ENCODE measurements at regions not wholly inside any gene's neighbourhood (a gene's known extent, or its start where the extent isn't known, plus 50 kb on each side); places are given as distances from the start of the nearest gene placed in this dataset.
"Not testable (repeated sequence)": the region's sequence is repeated elsewhere in the genome, so short reads cannot be mapped to it uniquely, and the experiment has no call there.

- TF ChIP-seq, protein P1, sequence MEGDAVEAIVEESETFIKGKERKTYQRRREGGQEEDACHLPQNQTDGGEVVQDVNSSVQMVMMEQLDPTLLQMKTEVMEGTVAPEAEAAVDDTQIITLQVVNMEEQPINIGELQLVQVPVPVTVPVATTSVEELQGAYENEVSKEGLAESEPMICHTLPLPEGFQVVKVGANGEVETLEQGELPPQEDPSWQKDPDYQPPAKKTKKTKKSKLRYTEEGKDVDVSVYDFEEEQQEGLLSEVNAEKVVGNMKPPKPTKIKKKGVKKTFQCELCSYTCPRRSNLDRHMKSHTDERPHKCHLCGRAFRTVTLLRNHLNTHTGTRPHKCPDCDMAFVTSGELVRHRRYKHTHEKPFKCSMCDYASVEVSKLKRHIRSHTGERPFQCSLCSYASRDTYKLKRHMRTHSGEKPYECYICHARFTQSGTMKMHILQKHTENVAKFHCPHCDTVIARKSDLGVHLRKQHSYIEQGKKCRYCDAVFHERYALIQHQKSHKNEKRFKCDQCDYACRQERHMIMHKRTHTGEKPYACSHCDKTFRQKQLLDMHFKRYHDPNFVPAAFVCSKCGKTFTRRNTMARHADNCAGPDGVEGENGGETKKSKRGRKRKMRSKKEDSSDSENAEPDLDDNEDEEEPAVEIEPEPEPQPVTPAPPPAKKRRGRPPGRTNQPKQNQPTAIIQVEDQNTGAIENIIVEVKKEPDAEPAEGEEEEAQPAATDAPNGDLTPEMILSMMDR (IDR thresholded peaks at IDR 0.05; ENCODE audit: insufficient read depth, low read length, poor library complexity, severe bottlenecking), result no peak
Measured at GRCh38 chr15:88997531-88997930, 84.4 kb upstream of the MFGE8 start.

DNA sequence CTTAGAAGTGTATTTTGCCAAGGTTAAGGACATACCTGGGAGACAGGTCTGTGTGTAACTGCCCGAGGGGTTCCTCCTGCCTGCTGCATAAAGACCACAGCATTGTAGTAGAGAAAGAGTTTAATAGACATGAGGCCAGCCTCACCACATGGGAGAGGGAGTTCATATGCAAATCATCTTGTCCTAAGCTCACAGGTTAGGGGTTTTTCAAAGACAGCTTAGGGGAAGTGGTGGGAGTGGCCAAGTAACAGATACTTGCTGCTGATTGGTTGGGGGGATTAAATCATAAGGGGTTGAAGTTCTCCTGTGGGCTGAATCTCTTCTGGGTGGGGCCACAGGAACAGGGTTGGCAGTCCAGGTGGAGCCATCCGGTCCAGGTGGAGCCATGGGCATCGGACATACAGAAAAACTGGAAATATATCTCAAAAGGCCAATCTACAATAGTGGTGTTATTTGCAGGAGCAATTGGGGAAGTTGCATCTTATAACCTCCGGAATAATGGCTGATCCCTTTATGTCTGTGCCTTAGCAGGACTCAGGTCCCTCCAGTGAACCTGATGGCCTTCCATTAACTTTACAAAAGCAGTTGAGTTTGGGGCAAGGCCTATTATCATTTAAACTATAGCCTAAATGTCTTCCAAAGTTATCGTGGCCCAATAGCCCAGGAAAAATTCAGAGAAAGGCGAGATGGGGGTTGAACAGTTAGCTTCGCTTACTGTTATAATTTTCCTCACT lies 86.0 kb upstream of the MFGE8 start:
- TF ChIP-seq, protein P1 (IDR thresholded peaks at IDR 0.05; ENCODE audit: insufficient read depth, low read length, poor library complexity, severe bottlenecking), result no peak
- DNase-seq (ENCODE audit: low read depth), result no peak

More at GRCh38 chr15:88997531-88997930, 84.4 kb upstream of the MFGE8 start:
- DNase-seq (ENCODE audit: low read depth), result no peak
- no peaks in the 10 kb centered on the region for H3K27me3 ChIP-seq (ENCODE audit: control insufficient read depth, insufficient read depth, low read length)
- H3K36me3 ChIP-seq (ENCODE audit: control insufficient read depth, insufficient read depth, low read length), result no peaks in the 10 kb centered on the region
- H3K4me3 ChIP-seq (ENCODE audit: low read depth, low read length), result no peak overlapping the region

GRCh38 chr15:89001708-89002275 lies 86.5 kb upstream of the ABHD2 start:
- not testable (repeated sequence) for H3K4me3 ChIP-seq (ENCODE audit: low read depth, low read length); H3K36me3 ChIP-seq (ENCODE audit: control insufficient read depth, insufficient read depth, low read length); DNase-seq (ENCODE audit: low read depth); H3K27me3 ChIP-seq (ENCODE audit: control insufficient read depth, insufficient read depth, low read length)

More for the DNA sequence above, 86.0 kb upstream of the MFGE8 start:
- Histone ChIP-seq H3K36me3 (ENCODE audit: control insufficient read depth, insufficient read depth, low read length) (no peaks in the 10 kb centered on the region), H3K27me3 (ENCODE audit: control insufficient read depth, insufficient read depth, low read length) (no peaks in the 10 kb centered on the region), H3K4me3 (ENCODE audit: low read depth, low read length) (no peak overlapping the region)

DNA sequence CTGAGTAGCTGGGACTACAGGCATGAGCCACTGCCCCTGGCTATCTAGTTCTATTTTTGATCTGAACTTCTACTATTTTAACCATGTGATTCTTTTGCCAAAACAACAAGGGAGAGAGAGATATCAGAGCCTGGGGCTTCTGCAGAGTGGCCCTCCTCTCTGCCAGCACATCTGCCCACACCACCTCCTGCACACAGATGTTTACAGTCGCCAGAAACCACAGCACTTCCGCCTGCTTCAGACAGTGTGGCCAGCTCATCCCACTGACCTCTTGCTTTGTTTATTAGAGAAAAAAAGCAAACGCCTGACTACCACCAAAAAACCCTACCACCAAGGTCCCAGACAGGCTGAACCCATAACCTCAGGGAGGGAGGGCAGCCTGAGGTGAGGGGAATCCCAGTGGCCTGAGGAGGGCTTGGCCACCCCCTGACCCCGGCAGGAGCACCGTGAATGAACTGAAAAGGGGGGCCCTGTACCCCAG lies 85.9 kb upstream of the ABHD2 start:
- no peaks in the 10 kb centered on the region for H3K27me3 ChIP-seq (ENCODE audit: control insufficient read depth, insufficient read depth, low read length)
- TF ChIP-seq, protein P1 (IDR thresholded peaks at IDR 0.05; ENCODE audit: insufficient read depth, low read length, poor library complexity, severe bottlenecking), result no peak
- DNase-seq (ENCODE audit: low read depth), result no peak
- H3K36me3 ChIP-seq (ENCODE audit: control insufficient read depth, insufficient read depth, low read length), result no peaks in the 10 kb centered on the region
- no peak overlapping the region for H3K4me3 ChIP-seq (ENCODE audit: low read depth, low read length)

- Histone ChIP-seq H3K36me3 (ENCODE audit: control insufficient read depth, insufficient read depth, low read length) (no peaks in the 10 kb centered on the region), H3K4me3 (ENCODE audit: low read depth, low read length) (no peak overlapping the region), H3K27me3 (ENCODE audit: control insufficient read depth, insufficient read depth, low read length) (no peaks in the 10 kb centered on the region)
- TF ChIP-seq, protein P1 (IDR thresholded peaks at IDR 0.05; ENCODE audit: insufficient read depth, low read length, poor library complexity, severe bottlenecking), result no peak
- no peak for DNase-seq (ENCODE audit: low read depth)
Measured at GRCh38 chr15:89002830-89003229, 85.4 kb upstream of the ABHD2 start.

DNA sequence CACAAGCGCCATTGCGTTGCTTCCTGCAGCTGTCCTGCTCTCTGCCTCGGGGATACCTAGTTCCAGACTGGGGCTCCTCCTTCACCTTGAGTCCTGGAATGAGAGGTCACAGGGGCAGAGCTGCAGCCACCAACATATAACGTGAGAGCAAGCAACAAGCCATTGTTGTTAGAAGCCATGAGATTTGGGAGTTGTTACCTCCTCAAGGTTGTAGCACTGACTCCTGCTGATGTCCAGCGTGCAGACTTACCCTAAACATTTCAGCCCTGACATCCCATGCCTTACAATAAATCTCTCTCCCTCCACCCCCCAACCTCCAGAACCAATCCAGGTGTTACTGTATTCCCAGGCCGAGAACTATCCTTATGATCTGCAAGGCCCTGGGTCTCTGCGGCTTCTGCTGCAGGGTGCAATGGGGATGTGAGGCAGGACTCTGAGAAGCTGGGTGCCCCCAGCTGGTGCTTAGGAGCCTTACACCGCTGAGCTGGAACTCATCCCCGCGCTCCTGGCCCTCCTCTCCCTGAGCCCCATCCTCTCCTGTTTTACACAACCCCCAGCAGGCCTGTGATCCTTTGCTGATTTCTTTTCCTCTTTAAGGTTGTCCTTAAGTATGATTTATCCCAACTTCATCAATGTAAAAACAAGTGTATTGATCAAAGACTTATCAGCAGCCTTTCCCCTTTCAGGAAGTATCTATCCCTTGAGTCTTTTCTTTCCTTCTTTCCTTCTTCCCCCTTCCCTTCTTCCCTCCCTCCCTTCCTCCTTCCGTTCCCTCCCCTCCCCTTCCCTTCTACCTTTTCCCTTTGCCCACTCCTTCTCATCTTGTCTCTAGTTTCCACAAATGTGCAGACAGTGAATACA lies 84.2 kb upstream of the ABHD2 start:
- Histone ChIP-seq H3K4me3 (ENCODE audit: low read depth, low read length) (no peak overlapping the region), H3K27me3 (ENCODE audit: control insufficient read depth, insufficient read depth, low read length) (no peaks in the 10 kb centered on the region), H3K36me3 (ENCODE audit: control insufficient read depth, insufficient read depth, low read length) (no peaks in the 10 kb centered on the region)
- no peak for DNase-seq (ENCODE audit: low read depth)
- TF ChIP-seq, protein P1 (IDR thresholded peaks at IDR 0.05; ENCODE audit: insufficient read depth, low read length, poor library complexity, severe bottlenecking), result peak; percentile 71

Data from kidney epithelial cell (primary cell).